Muscle layer of colon (tissue), 2 donors: ENCODE measurements at regions not wholly inside any gene's neighbourhood (a gene's known extent, or its start where the extent isn't known, plus 50 kb on each side); places are given as distances from the start of the nearest gene placed in this dataset.

ENCODE experiments used
- H3K27ac ChIP-seq: one replicate; pipeline ENCODE4 v1.7.0; 2013; ENCODE audit warnings: low read depth, mild to moderate bottlenecking, low read length, moderate library complexity
- H3K27me3 ChIP-seq, 2 donors: one replicate each; pipeline ENCODE4 v1.7.0; 2013; ENCODE audit warnings: low read length in 2 of 2, mild to moderate bottlenecking in 2 of 2; ENCODE audit not compliant: insufficient read depth in 2 of 2, control insufficient read depth in 1 of 2
- H3K36me3 ChIP-seq: one replicate; pipeline ENCODE4 v1.7.0; 2013; ENCODE audit warnings: mild to moderate bottlenecking, low read length; ENCODE audit not compliant: insufficient read depth
- H3K4me1 ChIP-seq: one replicate; pipeline ENCODE4 v1.7.0; 2013; ENCODE audit warnings: mild to moderate bottlenecking, low read length; ENCODE audit not compliant: insufficient read depth
- H3K4me3 ChIP-seq, 2 donors: one replicate each; pipeline ENCODE4 v1.7.0; 2013; ENCODE audit warnings: low read length in 2 of 2, low read depth in 1 of 2, mild to moderate bottlenecking in 1 of 2, moderate library complexity in 1 of 2
- H3K9ac ChIP-seq: one replicate; pipeline ENCODE4 v1.7.0; 2013; ENCODE audit warnings: low read length
- H3K9me3 ChIP-seq: one replicate; pipeline ENCODE4 v1.7.0; 2013; ENCODE audit warnings: mild to moderate bottlenecking, low read length
- donor health status: abdominal sarcoma.
- donor health status: Adenocarcinoma of cecum.

GRCh38 chr17:17408236-17408794 lies 68.5 kb upstream of the MED9 start:
- no peak overlapping the region for H3K4me3 ChIP-seq

GRCh38 chr17:17410357-17410756 lies 66.4 kb upstream of the MED9 start:
- no peak overlapping the region for H3K9ac ChIP-seq
- H3K4me3 ChIP-seq: no peak overlapping the region
- no peak overlapping the region for H3K27ac ChIP-seq
- H3K36me3 ChIP-seq: no peaks in the 10 kb centered on the region
- H3K4me1 ChIP-seq: no peaks in the 10 kb centered on the region
- no peaks in the 10 kb centered on the region for H3K27me3 ChIP-seq
- no peaks in the 10 kb centered on the region for H3K9me3 ChIP-seq

More at GRCh38 chr17:17408236-17408794, 68.5 kb upstream of the MED9 start:
- peaks cover 0 to 3% of the 10 kb centered on the region in 2 donors for H3K27me3 ChIP-seq
- H3K4me1 ChIP-seq: no peaks in the 10 kb centered on the region
- H3K36me3 ChIP-seq: no peaks in the 10 kb centered on the region
- no peak overlapping the region for H3K9ac ChIP-seq
- H3K9me3 ChIP-seq: no peaks in the 10 kb centered on the region
- no peak overlapping the region for H3K27ac ChIP-seq

GRCh38 chr17:17411692-17412091 lies 65.1 kb upstream of the MED9 start:
- H3K4me1 ChIP-seq: no peaks in the 10 kb centered on the region
- H3K4me3 ChIP-seq: no peak overlapping the region
- no peaks in the 10 kb centered on the region for H3K27me3 ChIP-seq
- no peaks in the 10 kb centered on the region for H3K9me3 ChIP-seq
- H3K36me3 ChIP-seq: no peaks in the 10 kb centered on the region
- H3K27ac ChIP-seq: no peak overlapping the region
- H3K9ac ChIP-seq: no peak overlapping the region

- Histone ChIP-seq H3K27ac (no peak overlapping the region), H3K36me3 (no peaks in the 10 kb centered on the region), H3K4me3 (no peak overlapping the region), H3K9ac (no peak overlapping the region), H3K9me3 (no peaks in the 10 kb centered on the region), H3K4me1 (no peaks in the 10 kb centered on the region), H3K27me3 (no peaks in the 10 kb centered on the region)
These were observed 64.5 kb upstream of the MED9 start for GRCh38 chr17:17412326-17412725.

- no peaks in the 10 kb centered on the region for H3K27me3 ChIP-seq
- no peak overlapping the region for H3K9ac ChIP-seq
- H3K9me3 ChIP-seq: no peaks in the 10 kb centered on the region
- H3K4me3 ChIP-seq: no peak overlapping the region
- no peaks in the 10 kb centered on the region for H3K4me1 ChIP-seq
- H3K36me3 ChIP-seq: no peaks in the 10 kb centered on the region
- H3K27ac ChIP-seq: no peak overlapping the region
These were observed 63.5 kb upstream of the MED9 start for GRCh38 chr17:17413215-17413792.

GRCh38 chr17:17413821-17414220 lies 63.0 kb upstream of the MED9 start:
- Histone ChIP-seq H3K27me3 (no peaks in the 10 kb centered on the region), H3K4me1 (no peaks in the 10 kb centered on the region), H3K9me3 (no peaks in the 10 kb centered on the region), H3K4me3 (peak overlapping the region in 1 of 2 donors; percentile 8), H3K27ac (no peak overlapping the region), H3K9ac (no peak overlapping the region), H3K36me3 (no peaks in the 10 kb centered on the region)

- Histone ChIP-seq H3K27me3 (no peaks in the 10 kb centered on the region), H3K9ac (no peak overlapping the region), H3K4me3 (peak overlapping the region in 1 of 2 donors; percentile 8), H3K27ac (no peak overlapping the region), H3K36me3 (no peaks in the 10 kb centered on the region), H3K9me3 (no peaks in the 10 kb centered on the region), H3K4me1 (no peaks in the 10 kb centered on the region)
These were observed 62.4 kb upstream of the MED9 start for GRCh38 chr17:17414341-17414805.

GRCh38 chr17:17415006-17415405 lies 61.8 kb upstream of the MED9 start:
- no peaks in the 10 kb centered on the region for H3K27me3 ChIP-seq
- H3K4me1 ChIP-seq: no peaks in the 10 kb centered on the region
- H3K9me3 ChIP-seq: no peaks in the 10 kb centered on the region
- H3K27ac ChIP-seq: no peak overlapping the region
- H3K36me3 ChIP-seq: no peaks in the 10 kb centered on the region
- H3K4me3 ChIP-seq: no peak overlapping the region
- H3K9ac ChIP-seq: no peak overlapping the region

- H3K27me3 ChIP-seq: no peaks in the 10 kb centered on the region
- H3K9ac ChIP-seq: no peak overlapping the region
- no peaks in the 10 kb centered on the region for H3K4me1 ChIP-seq
- H3K9me3 ChIP-seq: no peaks in the 10 kb centered on the region
- H3K4me3 ChIP-seq: no peak overlapping the region
- H3K27ac ChIP-seq: no peak overlapping the region
- H3K36me3 ChIP-seq: no peaks in the 10 kb centered on the region
These were observed 60.8 kb upstream of the MED9 start for GRCh38 chr17:17416007-17416399.

- no peaks in the 10 kb centered on the region for H3K4me1 ChIP-seq
- no peak overlapping the region for H3K27ac ChIP-seq
- no peak overlapping the region for H3K4me3 ChIP-seq
- H3K27me3 ChIP-seq: no peaks in the 10 kb centered on the region
- no peak overlapping the region for H3K9ac ChIP-seq
- no peaks in the 10 kb centered on the region for H3K36me3 ChIP-seq
- H3K9me3 ChIP-seq: no peaks in the 10 kb centered on the region
These were observed 60.1 kb upstream of the MED9 start for GRCh38 chr17:17416400-17417360.

GRCh38 chr17:17417718-17418181 lies 59.0 kb upstream of the MED9 start:
- Histone ChIP-seq H3K4me1 (no peaks in the 10 kb centered on the region), H3K27me3 (no peaks in the 10 kb centered on the region), H3K4me3 (no peak overlapping the region), H3K9ac (no peak overlapping the region), H3K9me3 (no peaks in the 10 kb centered on the region), H3K27ac (no peak overlapping the region), H3K36me3 (no peaks in the 10 kb centered on the region)
